ENCODE measurements at regions not wholly inside any gene's neighbourhood (a gene's known extent, or its start where the extent isn't known, plus 50 kb on each side); places are given as distances from the start of the nearest gene placed in this dataset.
"Not testable (repeated sequence)": the region's sequence is repeated elsewhere in the genome, so short reads cannot be mapped to it uniquely, and the experiment has no call there.

DNA sequence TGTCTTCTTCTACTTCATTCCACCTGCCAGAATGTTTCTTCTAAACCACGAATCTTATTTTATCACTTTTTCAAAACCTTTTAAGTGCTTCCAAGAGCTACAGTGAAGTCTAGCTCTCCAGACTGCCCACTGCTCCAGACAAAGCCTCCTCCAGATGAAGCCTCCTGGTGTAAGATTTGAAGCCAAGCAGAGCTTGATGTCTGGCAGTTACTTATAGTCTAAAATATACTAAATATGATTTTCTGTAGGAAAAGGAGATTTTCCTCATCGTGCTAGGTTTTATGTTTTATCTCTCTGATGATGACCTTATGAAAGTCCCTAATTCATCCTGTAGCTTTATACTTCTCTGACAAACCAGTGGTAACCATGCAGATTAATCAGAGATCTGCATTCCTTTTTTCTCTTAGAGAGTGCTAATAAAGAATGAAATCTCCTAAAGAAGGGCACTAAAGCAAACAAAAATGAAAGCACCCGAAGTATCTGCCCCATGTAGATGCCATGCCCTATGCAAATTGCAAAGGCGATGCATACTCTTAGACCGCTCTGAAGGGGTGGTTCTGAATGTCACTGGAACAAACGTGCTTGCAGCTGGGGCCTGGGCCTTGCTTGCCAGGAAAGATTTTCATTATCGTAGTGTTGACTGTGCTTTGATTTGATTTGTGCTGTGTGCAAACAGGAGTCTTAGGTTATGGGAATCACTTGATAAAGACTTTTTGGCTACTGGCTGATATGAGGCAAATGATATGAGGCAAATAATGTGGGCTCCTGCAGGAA lies 314.2 kb downstream of the PID1 start:
- DNase-seq: no peak

- DNase-seq: no peak
These were observed 321.3 kb downstream of the PID1 start for GRCh38 chr2:228949831-228950230.

- DNase-seq: no peak
These were observed 325.4 kb downstream of the PID1 start for GRCh38 chr2:228945710-228946109.

DNA sequence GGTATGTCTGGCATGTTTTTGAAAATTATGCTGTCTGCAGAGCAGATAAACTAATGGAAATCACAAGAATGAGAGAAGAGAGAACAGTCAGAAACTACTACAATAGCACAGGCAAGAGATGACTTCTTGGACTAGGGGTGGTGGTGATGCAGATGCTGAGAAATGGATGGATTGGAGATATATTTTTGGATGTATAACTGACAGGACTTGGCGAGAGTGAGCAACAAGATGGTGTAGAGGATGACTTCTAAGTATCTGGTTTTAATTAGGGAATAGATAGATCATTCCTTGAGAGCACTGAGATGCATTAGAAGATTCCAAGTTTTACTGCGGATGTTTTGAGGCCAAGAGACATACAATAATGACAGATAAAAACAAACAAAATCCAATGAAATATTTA lies 328.2 kb downstream of the PID1 start:
- DNase-seq: no peak

DNA sequence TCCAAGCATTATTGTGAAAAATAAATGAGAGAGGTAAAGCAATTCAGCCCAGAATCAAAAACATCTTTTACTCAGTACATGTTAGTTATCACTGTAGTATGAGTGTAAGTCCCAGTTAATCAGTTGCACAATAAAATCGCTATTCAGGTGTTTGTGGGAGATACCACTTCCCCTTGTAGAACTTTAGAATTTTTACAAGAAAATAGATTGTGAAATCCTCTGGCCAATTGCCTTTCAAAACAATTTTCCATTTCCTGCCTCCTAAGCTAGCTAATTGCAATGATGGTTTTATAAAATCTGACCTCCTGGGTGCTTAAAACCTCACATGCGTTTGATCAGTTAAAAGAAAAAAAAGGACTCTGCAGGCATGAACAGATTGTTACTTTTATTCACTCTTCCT lies 332.5 kb downstream of the PID1 start:
- no peak for DNase-seq

- DNase-seq: no peak
These were observed 343.8 kb downstream of the PID1 start for GRCh38 chr2:228927028-228928010.

- DNase-seq: no peak
These were observed 351.3 kb downstream of the PID1 start for GRCh38 chr2:228919808-228920207.

DNA sequence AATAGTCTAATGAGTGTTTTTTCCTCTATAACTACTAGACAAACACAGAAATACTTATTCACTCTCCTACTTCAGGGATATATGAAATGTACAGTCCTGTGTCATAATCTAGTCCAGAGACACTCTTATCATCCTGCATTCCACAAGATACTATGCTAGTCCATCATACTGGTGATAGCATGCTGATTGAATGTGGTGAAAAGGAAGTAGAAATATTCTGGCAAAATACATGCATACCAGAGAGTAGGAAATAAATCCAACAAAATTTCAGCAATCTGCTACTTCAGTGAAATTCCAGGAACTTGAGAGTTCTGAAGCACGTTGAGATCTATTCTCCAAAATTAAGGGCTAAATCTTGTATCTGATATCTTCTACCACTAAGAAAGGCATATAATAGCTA lies 353.9 kb downstream of the PID1 start:
- no peak for DNase-seq

GRCh38 chr2:228916416-228917090 lies 354.5 kb downstream of the PID1 start:
- DNase-seq: no peak

DNA sequence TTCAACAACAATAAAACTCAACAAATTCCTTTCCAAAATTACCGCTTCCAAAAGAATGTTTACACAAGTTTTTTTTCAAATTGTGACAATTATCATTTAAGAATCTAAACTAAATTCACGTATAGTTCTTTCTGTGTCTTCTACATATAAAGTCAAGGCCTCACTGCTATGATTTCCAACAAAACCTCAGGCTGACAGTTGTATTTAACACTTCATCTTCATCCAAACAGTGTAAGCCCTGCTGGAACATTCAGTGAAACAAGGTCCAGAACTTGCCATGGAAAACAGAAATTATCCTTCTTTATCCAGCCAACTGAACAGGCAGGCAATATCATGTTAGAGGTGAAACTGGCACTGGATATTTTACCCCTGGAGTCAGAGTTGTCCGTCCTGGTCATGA lies 357.9 kb downstream of the PID1 start:
- no peak for DNase-seq

DNA sequence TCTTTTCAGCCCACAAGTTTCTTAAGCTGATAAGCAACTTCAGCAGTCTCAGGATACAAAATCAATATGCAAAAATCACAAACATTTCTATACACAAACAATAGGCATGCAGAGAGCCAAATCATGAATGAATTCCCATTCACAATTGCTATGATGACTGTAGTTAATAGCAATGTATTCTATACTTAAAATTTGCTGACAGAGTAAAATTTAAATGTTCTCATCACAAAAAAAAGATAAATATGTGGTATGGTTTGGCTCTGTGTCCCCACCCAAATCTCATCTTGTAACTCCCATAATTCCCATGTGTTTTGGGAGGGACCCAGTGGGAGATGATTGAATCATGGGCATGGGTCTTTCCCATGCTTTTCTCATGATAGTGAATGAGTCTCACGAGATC lies 360.2 kb downstream of the PID1 start:
- DNase-seq: not testable (repeated sequence)

DNA sequence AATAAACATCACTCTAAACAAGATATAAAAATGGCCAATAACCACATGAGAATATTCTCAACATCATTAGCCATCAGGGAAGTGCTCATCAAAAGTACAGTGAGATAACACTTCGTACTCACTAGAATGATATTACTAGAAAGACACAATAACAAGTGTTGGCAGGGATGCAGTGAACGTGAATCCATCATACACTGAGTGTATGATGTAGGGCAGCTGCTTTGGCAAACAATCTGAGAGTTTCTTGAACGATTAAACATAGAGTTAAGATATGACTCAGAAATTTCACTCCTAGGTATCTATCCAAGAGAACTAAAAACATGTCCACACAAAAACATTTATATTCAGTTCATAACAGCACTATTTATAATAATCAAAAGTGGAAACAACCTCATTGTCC lies 368.9 kb downstream of the PID1 start:
- DNase-seq: no peak

GRCh38 chr2:228901531-228901930 lies 369.6 kb downstream of the PID1 start:
- DNase-seq: no peak

DNA sequence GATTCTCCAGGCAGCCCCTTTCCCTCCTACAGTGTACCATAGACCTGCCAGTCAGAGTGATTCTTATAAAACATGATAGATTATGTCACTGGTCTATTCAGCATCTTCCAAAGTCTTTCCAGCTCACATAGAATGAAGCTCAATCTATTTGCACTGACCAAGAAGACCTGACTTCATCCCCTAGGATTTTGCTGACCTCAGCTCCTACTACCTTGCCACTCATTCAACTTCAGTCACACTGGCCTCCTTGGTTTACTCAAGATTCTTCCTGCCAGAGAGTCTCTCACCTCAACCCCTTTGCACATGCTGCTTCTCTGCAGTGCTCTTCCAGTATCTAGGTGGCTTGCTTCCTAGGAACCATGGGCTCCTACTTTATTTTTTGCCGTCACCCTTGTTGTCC lies 392.9 kb downstream of the PID1 start:
- DNase-seq: no peak

GRCh38 chr2:228876276-228876675 lies 394.8 kb downstream of the PID1 start:
- no peak for DNase-seq

DNA sequence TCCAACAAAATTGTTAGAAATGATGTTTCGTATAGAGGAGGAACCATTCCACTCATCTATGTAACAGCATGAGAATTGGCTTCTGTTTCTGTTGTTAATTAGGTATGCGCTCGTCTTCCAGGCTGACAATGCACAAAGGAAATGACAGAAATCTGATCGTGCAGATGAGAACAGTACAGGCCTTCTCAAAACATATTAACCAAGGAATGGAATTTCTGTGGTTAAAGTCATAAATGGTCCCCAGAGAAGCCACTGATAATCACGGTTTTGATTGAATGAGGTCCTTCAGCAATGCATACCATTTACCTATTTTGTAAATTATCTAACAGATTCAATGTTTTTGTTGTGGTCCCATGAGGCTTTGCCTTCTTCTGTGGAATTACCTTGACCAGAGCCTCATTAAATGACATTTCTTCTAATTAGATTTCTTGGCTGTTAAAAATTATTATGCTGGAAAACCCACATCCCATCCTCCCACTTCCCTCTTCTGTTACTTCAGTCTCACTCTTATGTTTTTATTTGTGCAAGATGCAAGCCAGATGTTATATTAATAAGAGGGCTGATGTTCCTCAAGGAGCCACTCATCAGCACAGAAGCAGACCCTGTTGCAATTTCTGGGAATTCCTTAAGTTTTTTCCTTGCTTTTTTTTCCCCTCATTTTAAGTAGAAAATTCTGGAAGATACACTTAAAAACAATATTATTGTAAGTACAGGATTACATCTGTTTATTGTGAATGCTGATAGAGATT lies 395.8 kb downstream of the PID1 start:
- no peak for DNase-seq

GRCh38 chr2:228871012-228871411 lies 400.1 kb downstream of the PID1 start:
- DNase-seq: no peak

- DNase-seq: no peak
These were observed 401.3 kb downstream of the PID1 start for GRCh38 chr2:228869636-228870264.

DNA sequence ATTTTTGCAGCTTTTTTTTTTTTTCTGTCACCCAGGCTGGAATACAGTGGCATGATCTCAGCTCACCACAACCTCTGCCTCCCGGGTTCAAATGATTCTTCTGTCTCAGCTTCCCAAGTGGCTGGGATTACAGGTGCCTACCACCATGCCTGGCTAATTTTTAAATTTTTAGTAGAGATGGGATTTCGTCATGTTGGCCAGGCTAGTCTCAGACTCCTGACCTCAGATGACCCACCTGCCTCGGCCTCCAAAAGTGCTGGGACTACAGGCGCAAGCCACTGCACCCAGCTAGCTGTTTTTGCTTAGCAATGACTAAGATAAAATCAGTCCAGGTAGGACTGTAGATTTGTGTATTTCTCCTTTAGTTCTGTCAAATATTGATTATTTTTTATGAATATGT lies 403.7 kb downstream of the PID1 start:
- no peak for DNase-seq

- no peak for DNase-seq
These were observed 404.3 kb downstream of the PID1 start for GRCh38 chr2:228866781-228867180.

GRCh38 chr2:228866044-228866443 lies 405.0 kb downstream of the PID1 start:
- no peak for DNase-seq

DNA sequence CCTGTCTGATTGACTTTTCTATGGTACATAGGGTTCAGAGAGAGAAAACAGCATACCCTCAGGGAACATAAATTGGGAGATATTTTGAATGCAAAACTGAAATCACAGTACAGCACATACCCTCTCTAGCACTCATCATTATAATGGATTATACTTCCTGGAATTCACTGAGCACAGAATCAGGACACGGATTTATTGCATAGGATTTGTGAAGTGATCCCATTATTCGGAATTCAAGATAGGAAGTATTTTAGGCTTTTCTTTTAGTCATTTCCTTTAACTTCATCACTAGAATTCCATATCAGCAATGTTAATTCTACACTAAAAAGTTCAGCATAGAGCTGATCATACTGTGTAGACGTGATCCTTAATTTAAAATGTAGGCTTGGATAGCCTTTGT lies 407.0 kb downstream of the PID1 start:
- no peak for DNase-seq

Data from RPMI8226 (cell line).